Neural progenitor cell (in vitro differentiated cells): ENCODE measurements at regions not wholly inside any gene's neighbourhood (a gene's known extent, or its start where the extent isn't known, plus 50 kb on each side); places are given as distances from the start of the nearest gene placed in this dataset.
"Not testable (repeated sequence)": the region's sequence is repeated elsewhere in the genome, so short reads cannot be mapped to it uniquely, and the experiment has no call there.

Experiments
- DNase-seq: peaks from one replicate; pipeline ENCODE4 v3.0.0-alpha.2; 2016; ENCODE audit warnings: low spot score
- H2AFZ ChIP-seq: fragments of 200-600 bp; sonication (generic); replicated peaks from 2 replicates; pipeline ENCODE4 v1.6.1; 2016; ENCODE audit warnings: antibody characterized with exemption
- H3F3A ChIP-seq: fragments of 200-600 bp; sonication (generic); 2 replicates; pipeline ENCODE4 v1.6.1; 2016; ENCODE audit warnings: antibody characterized with exemption, low read depth
- H3K27ac ChIP-seq: fragments of 200-600 bp; sonication (generic); 2 replicates; pipeline ENCODE4 v1.5.1; 2016; ENCODE audit warnings: mild to moderate bottlenecking
- H3K27me3 ChIP-seq: fragments of 200-600 bp; sonication (generic); 2 replicates; pipeline ENCODE4 v1.6.1; 2016; ENCODE audit warnings: mild to moderate bottlenecking, moderate library complexity
- H3K36me3 ChIP-seq: fragments of 200-600 bp; sonication (generic); 2 replicates; pipeline ENCODE4 v1.5.1; 2016
- H3K4me1 ChIP-seq: fragments of 200-600 bp; sonication (generic); 2 replicates; pipeline ENCODE4 v1.6.1; 2016; ENCODE audit warnings: mixed run types
- H3K4me2 ChIP-seq: fragments of 200-600 bp; sonication (generic); 2 replicates; pipeline ENCODE4 v1.6.1; 2016
- H3K4me3 ChIP-seq: fragments of 200-600 bp; sonication (generic); 2 replicates; pipeline ENCODE4 v1.5.1; 2016
- H3K79me2 ChIP-seq: fragments of 200-600 bp; sonication (generic); 2 replicates; pipeline ENCODE4 v1.6.1; 2016; ENCODE audit warnings: low read depth
- H3K9ac ChIP-seq: fragments of 200-600 bp; sonication (generic); 2 replicates; pipeline ENCODE4 v1.6.1; 2016
- H3K9me3 ChIP-seq: fragments of 200-600 bp; sonication (generic); 2 replicates; pipeline ENCODE4 v1.5.1; 2016; ENCODE audit warnings: low read depth
- H4K20me1 ChIP-seq: fragments of 200-600 bp; sonication (generic); 2 replicates; pipeline ENCODE4 v1.6.1; 2016; ENCODE audit warnings: low read depth
- H3K27ac Mint-ChIP-seq: 3 replicates; pipeline ENCODE4 v1.8.0; 2021; ENCODE audit warnings: mixed read lengths
- H3K27me3 Mint-ChIP-seq: 2 replicates; pipeline ENCODE4 v1.8.0; 2022; ENCODE audit warnings: low read depth, mild to moderate bottlenecking, inconsistent platforms, moderate library complexity, mixed read lengths; ENCODE audit not compliant: insufficient read depth
- H3K36me3 Mint-ChIP-seq: 3 replicates; pipeline ENCODE4 v1.8.0; 2021; ENCODE audit warnings: mixed read lengths
- H3K4me1 Mint-ChIP-seq: 3 replicates; pipeline ENCODE4 v1.8.0; 2021; ENCODE audit warnings: mixed read lengths
- H3K4me3 Mint-ChIP-seq: 3 replicates; pipeline ENCODE4 v1.8.0; 2021; ENCODE audit warnings: mild to moderate bottlenecking, moderate library complexity, mixed read lengths
- H3K9me3 Mint-ChIP-seq: 3 replicates; pipeline ENCODE4 v1.8.0; 2020; ENCODE audit warnings: mixed read lengths
- CTCF ChIP-seq: fragments of 200-600 bp; sonication (generic); IDR thresholded peaks from 2 replicates; pipeline ENCODE4 v1.5.1; 2017; ENCODE audit warnings: antibody characterized with exemption, mild to moderate bottlenecking
- EZH2 ChIP-seq: fragments of 200-600 bp; sonication (generic); IDR thresholded peaks from 2 replicates; pipeline ENCODE4 v1.6.1; 2017; ENCODE audit warnings: antibody characterized with exemption, mild to moderate bottlenecking, moderate library complexity
- EZH2phosphoT487 ChIP-seq: fragments of 200-600 bp; sonication (generic); IDR thresholded peaks from 2 replicates; pipeline ENCODE4 v1.6.1; 2017; ENCODE audit warnings: antibody characterized with exemption

GRCh38 chr14:106327234-106327633 lies 800.9 kb downstream of the TMEM121 start:
- H3K9me3 Mint-ChIP-seq: peaks cover 87% of the 10 kb centered on the region
- no peaks in the 10 kb centered on the region for H3K36me3 Mint-ChIP-seq
- Histone ChIP-seq H3K9ac (no peak overlapping the region), H3K27ac (no peak overlapping the region), H3K9me3 (peaks cover 36% of the 10 kb centered on the region), H3K4me2 (no peak overlapping the region), H3K36me3 (no peaks in the 10 kb centered on the region), H3K4me1 (no peaks in the 10 kb centered on the region), H2AFZ (no peak overlapping the region), H4K20me1 (no peaks in the 10 kb centered on the region), H3K4me3 (no peak overlapping the region), H3F3A (no peaks in the 10 kb centered on the region), H3K79me2 (no peaks in the 10 kb centered on the region), H3K27me3 (no peaks in the 10 kb centered on the region)
- no peak for DNase-seq
- no peak overlapping the region for H3K4me3 Mint-ChIP-seq
- H3K27ac Mint-ChIP-seq: no peak overlapping the region
- no peak for TF ChIP-seq EZH2
- TF ChIP-seq EZH2phosphoT487: no peak
- no peak for TF ChIP-seq CTCF
- peaks cover 4% of the 10 kb centered on the region for H3K27me3 Mint-ChIP-seq
- no peaks in the 10 kb centered on the region for H3K4me1 Mint-ChIP-seq

- DNase-seq, H3K79me2 ChIP-seq, H3K4me3 Mint-ChIP-seq, H3K27me3 ChIP-seq, H4K20me1 ChIP-seq, H3K27me3 Mint-ChIP-seq, H3K9ac ChIP-seq, H3K36me3 ChIP-seq, H3K4me3 ChIP-seq, H3K27ac Mint-ChIP-seq, H3K36me3 Mint-ChIP-seq, H3K4me2 ChIP-seq, H3K4me1 Mint-ChIP-seq, H3K27ac ChIP-seq, H2AFZ ChIP-seq, H3K4me1 ChIP-seq, H3F3A ChIP-seq: not testable (repeated sequence)
- H3K9me3 ChIP-seq: peaks cover 36% of the 10 kb centered on the region
- H3K9me3 Mint-ChIP-seq: peaks cover 82% of the 10 kb centered on the region
These were observed 801.4 kb downstream of the TMEM121 start for GRCh38 chr14:106327702-106328353.

- not testable (repeated sequence) for H3K27me3 ChIP-seq, H3K27me3 Mint-ChIP-seq, H3K4me2 ChIP-seq, H3K4me1 Mint-ChIP-seq, H3K36me3 Mint-ChIP-seq, H4K20me1 ChIP-seq, H3K4me1 ChIP-seq, DNase-seq, H3K36me3 ChIP-seq, H3K4me3 ChIP-seq, H3K4me3 Mint-ChIP-seq, H2AFZ ChIP-seq, H3K27ac Mint-ChIP-seq, H3K9ac ChIP-seq, H3K27ac ChIP-seq, H3K79me2 ChIP-seq, H3F3A ChIP-seq
- peaks cover 82% of the 10 kb centered on the region for H3K9me3 Mint-ChIP-seq
- H3K9me3 ChIP-seq: peaks cover 50% of the 10 kb centered on the region
These were observed 802.9 kb downstream of the TMEM121 start for GRCh38 chr14:106329243-106329642.

GRCh38 chr14:106329987-106330774 lies 803.8 kb downstream of the TMEM121 start:
- H3K27ac Mint-ChIP-seq, DNase-seq, H3F3A ChIP-seq, H3K27me3 Mint-ChIP-seq, H2AFZ ChIP-seq, H3K27ac ChIP-seq, H3K36me3 Mint-ChIP-seq, H3K36me3 ChIP-seq, H3K79me2 ChIP-seq, H3K4me3 ChIP-seq, H4K20me1 ChIP-seq, H3K27me3 ChIP-seq, H3K9ac ChIP-seq, H3K4me3 Mint-ChIP-seq, H3K4me2 ChIP-seq, H3K4me1 ChIP-seq, H3K4me1 Mint-ChIP-seq: not testable (repeated sequence)
- H3K9me3 ChIP-seq: peaks cover 50% of the 10 kb centered on the region
- peaks cover 81% of the 10 kb centered on the region for H3K9me3 Mint-ChIP-seq
